Peyer's patch (tissue), 4 donors: ENCODE measurements at regions not wholly inside any gene's neighbourhood (a gene's known extent, or its start where the extent isn't known, plus 50 kb on each side); places are given as distances from the start of the nearest gene placed in this dataset.
"Not testable (repeated sequence)": the region's sequence is repeated elsewhere in the genome, so short reads cannot be mapped to it uniquely, and the experiment has no call there.

Source experiments
- DNase-seq, 3 donors: peaks; one replicate each; pipeline ENCODE4 v3.0.0-alpha.2; 2017 to 2019
- H3K27ac ChIP-seq, 4 donors: fragments of 200-600 bp; sonication (generic); one replicate each; pipeline ENCODE4 v1.5.1; 2016 to 2019
- H3K27me3 ChIP-seq, 2 donors: fragments of 200-600 bp; sonication (generic); one replicate each; pipeline ENCODE4 v1.5.1; 2019
- H3K36me3 ChIP-seq, 3 donors: fragments of 200-600 bp; sonication (generic); one replicate each; pipeline ENCODE4 v1.5.1; 2016 to 2019
- H3K4me1 ChIP-seq, 4 donors: fragments of 200-600 bp; sonication (generic); one replicate each; pipeline ENCODE4 v1.5.1; 2016 to 2019
- H3K4me3 ChIP-seq, 4 donors: fragments of 200-600 bp; sonication (generic); 1 replicate in 3 of 4; 2 replicates in 1 of 4; pipeline ENCODE4 v1.5.1; 2016 to 2019; ENCODE audit warnings: mild to moderate bottlenecking in 1 of 4
- H3K9me3 ChIP-seq, 4 donors: fragments of 200-600 bp; sonication (generic); one replicate each; pipeline ENCODE4 v1.5.1; 2016 to 2019; ENCODE audit warnings: mild to moderate bottlenecking in 1 of 4
- CTCF ChIP-seq, 6 experiments: fragments of 450-650 bp in 4 of 6; fragments of 200-600 bp in 2 of 6; sonication (generic) in 1 of 6; IDR thresholded peaks; one replicate each; pipeline ENCODE4 v1.5.1; 2017 to 2019; ENCODE audit warnings: antibody characterized with exemption in 6 of 6, mild to moderate bottlenecking in 3 of 6, moderate library complexity in 1 of 6
- POLR2A ChIP-seq, 2 donors: fragments of 450-650 bp; IDR thresholded peaks; one replicate each; pipeline ENCODE4 v1.5.1; 2017; ENCODE audit warnings: antibody characterized with exemption in 2 of 2, mild to moderate bottlenecking in 2 of 2, moderate library complexity in 2 of 2

GRCh38 chr13:79187917-79188690 lies 218.0 kb downstream of the RBM26 start:
- Histone ChIP-seq H3K27ac (no peak overlapping the region), H3K4me1 (no peaks in the 10 kb centered on the region), H3K9me3 (no peaks in the 10 kb centered on the region), H3K27me3 (no peaks in the 10 kb centered on the region), H3K4me3 (no peak overlapping the region), H3K36me3 (no peaks in the 10 kb centered on the region)
- DNase-seq, result no peak
- no peak for TF ChIP-seq POLR2A (IDR thresholded peaks at IDR 0.05)
- TF ChIP-seq CTCF (IDR thresholded peaks at IDR 0.05), result no peak

- Histone ChIP-seq H3K4me3 (no peak overlapping the region), H3K27ac (no peak overlapping the region), H3K9me3 (no peaks in the 10 kb centered on the region), H3K27me3 (no peaks in the 10 kb centered on the region), H3K4me1 (no peaks in the 10 kb centered on the region), H3K36me3 (no peaks in the 10 kb centered on the region)
- DNase-seq, result no peak
- TF ChIP-seq POLR2A (IDR thresholded peaks at IDR 0.05) (no peak), CTCF (IDR thresholded peaks at IDR 0.05) (no peak)
Measured at GRCh38 chr13:79185580-79185979, 220.5 kb downstream of the RBM26 start.

DNA sequence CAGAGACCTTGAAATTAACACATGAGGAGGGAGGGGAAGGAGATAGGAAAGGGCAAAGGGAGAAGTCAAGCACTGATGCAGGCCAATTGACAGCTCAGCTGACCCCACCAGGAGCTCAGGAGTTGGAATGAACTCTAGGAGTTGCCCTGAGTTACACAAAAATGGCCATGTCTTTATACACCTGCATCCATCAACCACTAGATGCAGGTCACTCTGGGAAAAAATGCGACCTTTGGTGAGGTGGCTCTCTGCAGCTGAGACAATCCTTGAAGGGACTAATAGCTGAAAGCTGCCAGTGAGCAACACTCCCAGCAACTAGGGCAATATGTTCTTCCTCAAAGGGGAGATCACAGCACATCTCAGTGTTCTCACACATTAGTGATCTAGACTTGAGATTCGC lies 222.8 kb downstream of the RBM26 start:
- no peaks in the 10 kb centered on the region for H3K36me3 ChIP-seq
- no peak overlapping the region for H3K4me3 ChIP-seq
- no peaks in the 10 kb centered on the region for H3K9me3 ChIP-seq
- no peak overlapping the region for H3K27ac ChIP-seq
- no peak for DNase-seq
- no peaks in the 10 kb centered on the region for H3K27me3 ChIP-seq
- no peaks in the 10 kb centered on the region for H3K4me1 ChIP-seq
- TF ChIP-seq CTCF (IDR thresholded peaks at IDR 0.05) (no peak), POLR2A (IDR thresholded peaks at IDR 0.05) (no peak)

GRCh38 chr13:79173691-79174090 lies 232.4 kb downstream of the RBM26 start:
- not testable (repeated sequence) for H3K4me1 ChIP-seq, H3K36me3 ChIP-seq, H3K9me3 ChIP-seq, DNase-seq, H3K27ac ChIP-seq, H3K27me3 ChIP-seq, H3K4me3 ChIP-seq

- not testable (repeated sequence) for H3K4me3 ChIP-seq, H3K27ac ChIP-seq, H3K36me3 ChIP-seq, DNase-seq, H3K4me1 ChIP-seq, H3K9me3 ChIP-seq, H3K27me3 ChIP-seq
Measured at GRCh38 chr13:79172924-79173323, 233.1 kb downstream of the RBM26 start.

GRCh38 chr13:79171141-79172061 lies 234.7 kb downstream of the RBM26 start:
- H3K27ac ChIP-seq, result no peak overlapping the region
- TF ChIP-seq CTCF (IDR thresholded peaks at IDR 0.05), result no peak
- H3K4me1 ChIP-seq, result no peaks in the 10 kb centered on the region
- no peaks in the 10 kb centered on the region for H3K36me3 ChIP-seq
- no peak overlapping the region for H3K4me3 ChIP-seq
- H3K9me3 ChIP-seq, result no peaks in the 10 kb centered on the region
- DNase-seq, result no peak
- no peaks in the 10 kb centered on the region for H3K27me3 ChIP-seq
